GM04504 (cell line): ENCODE measurements at regions not wholly inside any gene's neighbourhood (a gene's known extent, or its start where the extent isn't known, plus 50 kb on each side); places are given as distances from the start of the nearest gene placed in this dataset.
"Not testable (repeated sequence)": the region's sequence is repeated elsewhere in the genome, so short reads cannot be mapped to it uniquely, and the experiment has no call there.

Experiments
- DNase-seq: peaks from one replicate; pipeline ENCODE4 v3.0.0-alpha.2; 2012; ENCODE audit warnings: low read depth

DNA sequence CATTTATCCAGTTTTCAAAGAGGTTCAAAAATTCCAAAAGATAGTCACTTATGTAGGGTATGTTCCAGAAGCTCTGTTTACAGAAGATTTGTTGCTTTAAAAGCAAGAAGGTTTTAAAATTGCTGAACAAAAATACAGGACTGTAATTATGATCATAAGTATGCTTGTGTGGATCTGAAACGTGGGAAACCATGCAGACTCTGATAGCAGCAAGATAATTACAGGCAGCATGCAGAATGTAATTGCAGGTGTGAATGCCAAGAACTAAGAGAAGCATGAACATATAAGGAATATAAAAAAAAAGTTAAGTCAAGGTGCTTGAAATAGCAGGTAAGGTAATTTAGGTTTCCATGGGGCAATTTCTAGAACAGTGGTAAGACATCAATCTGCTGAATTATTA is 405.7 kb downstream of the ARL4A start:
- DNase-seq, result no peak

DNA sequence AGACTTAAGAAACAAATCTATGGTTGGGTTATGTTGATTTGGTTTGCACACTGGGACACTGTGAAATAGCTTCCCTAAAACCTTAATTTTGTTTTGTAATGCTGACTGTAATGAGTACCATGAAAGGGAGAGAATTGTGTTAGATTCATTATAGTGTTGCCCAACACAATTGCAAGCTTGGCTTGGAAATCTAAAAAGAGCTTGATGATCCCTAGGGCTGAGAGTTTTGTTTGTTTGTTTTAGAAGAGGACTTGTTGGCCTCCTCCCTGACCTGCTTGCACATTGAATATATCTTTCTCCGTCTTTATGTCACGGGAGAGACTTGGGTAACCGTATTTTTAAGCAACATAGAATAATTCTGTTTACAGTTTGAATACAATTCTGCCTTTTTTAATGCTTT is 410.1 kb downstream of the ARL4A start:
- no peak for DNase-seq

DNA sequence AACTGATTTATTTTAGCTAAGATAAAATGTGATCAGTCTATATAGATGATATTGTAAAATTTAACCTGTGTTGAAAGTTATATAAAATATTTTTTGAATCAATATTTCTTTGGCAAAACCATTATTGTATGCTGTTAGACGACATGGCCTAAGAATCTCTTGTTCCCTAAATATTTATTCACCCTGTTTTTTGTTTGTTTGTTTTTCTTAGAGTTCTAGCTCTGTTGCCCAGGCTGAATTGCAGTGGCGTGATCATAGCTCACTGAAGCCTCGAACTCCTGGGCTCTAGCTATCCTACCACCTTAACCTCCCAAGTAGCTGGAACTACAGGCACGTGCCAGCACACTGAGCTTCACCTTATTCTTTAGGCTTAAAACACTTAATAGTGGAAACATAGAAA is 410.7 kb downstream of the ARL4A start:
- DNase-seq, result no peak

DNA sequence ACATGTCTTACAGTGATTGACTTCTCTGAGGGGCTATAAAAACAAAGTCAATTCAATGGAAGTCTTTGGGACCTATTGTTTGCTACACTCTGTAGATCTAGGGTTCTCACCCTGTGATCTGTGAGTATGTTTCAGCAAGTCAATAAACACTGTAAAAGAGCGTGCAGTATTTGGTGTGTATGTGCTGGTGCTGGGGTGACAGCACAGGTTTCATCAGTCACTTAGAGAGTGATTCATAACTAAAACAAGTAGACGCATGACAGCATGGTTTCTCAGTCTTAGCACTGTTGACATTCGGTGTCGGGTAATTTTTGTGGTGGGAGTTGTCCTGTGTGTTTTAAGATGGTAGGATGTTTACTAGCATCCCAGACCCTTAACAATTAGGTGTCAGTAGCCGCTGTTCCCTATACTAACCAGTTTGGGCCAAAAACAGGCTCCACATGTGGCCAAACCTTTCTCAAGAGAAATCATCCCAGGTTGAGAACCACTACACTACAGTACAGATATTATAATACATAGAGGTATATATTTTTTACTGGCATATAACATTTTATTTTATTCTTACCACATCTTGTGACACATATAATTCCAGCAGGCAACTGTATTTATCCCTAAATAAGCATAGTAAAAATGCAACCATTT is 411.8 kb downstream of the ARL4A start:
- DNase-seq, result no peak

DNA sequence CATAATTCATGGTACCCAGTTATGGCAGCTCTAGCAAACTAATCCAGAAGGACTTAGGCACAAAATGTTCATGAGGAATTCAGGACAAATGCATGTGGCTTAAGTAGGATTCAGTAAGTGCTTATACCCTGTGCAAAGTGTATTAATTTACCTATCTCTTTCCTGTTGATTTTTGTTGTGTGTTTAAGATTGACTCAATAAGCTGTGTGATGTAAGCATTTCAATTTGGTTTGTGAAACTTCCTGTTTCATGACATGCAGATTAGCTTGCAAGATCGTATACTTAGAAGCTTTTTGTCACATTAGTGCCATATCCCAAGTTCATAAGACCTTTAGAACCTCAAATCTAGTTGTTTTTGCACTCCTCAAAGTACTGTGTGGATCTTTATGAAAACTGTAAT is 416.7 kb downstream of the ARL4A start:
- no peak for DNase-seq

DNA sequence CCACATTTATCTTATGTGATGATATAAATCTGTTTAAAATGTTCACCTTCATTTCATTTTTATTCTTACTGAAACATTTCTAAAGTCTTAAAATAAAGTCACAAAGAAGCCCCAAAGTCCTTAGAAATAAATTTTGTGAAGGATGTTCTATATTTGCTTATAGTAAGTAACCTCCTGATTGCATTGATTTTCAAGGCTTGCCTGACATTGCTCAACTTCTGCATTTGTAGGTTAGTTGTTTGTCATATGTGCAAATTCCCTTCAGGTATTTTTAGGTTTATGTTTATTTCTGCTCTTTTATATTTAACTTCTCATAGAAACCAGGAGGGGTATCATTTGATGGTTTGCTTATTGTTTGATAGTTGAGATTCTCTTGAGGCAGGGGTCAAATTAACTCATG is 417.8 kb downstream of the ARL4A start:
- no peak for DNase-seq

DNA sequence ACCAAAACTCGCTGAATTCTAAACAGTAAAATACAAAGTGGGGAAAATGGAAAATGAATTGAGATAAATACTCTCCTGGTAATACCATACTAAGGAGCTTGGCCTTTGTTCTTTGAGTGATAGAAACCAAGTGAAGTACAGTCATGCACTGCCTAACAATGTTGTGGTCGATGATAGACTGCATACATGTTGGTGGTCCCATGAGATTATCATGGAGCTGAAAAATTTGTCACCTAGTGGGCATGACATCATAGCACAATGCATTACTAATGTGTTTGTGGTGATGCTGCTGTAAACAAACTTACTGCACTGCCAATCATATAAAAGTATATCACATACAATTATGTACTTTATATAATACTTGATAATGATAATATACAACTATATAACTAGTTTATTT is 419.1 kb downstream of the ARL4A start:
- DNase-seq, result no peak

DNA sequence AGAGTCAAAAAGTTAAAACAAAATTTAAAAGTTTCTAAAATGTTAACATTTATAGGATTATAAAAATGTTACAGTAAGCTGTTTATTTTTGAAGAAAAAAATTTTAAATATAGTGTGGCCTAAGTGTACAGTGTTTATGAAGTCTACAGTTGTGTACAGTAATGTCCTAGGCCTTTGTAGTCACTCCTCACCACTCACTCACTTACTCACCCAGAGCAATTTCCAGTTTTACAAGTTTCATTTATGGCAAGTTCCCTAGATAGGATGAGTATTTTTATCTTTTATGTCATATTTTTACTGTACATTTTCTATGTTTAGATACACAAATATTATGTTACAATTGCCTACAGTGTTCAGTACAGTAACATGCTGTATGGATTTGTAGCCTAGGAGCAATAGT is 419.9 kb downstream of the ARL4A start:
- no peak for DNase-seq

DNA sequence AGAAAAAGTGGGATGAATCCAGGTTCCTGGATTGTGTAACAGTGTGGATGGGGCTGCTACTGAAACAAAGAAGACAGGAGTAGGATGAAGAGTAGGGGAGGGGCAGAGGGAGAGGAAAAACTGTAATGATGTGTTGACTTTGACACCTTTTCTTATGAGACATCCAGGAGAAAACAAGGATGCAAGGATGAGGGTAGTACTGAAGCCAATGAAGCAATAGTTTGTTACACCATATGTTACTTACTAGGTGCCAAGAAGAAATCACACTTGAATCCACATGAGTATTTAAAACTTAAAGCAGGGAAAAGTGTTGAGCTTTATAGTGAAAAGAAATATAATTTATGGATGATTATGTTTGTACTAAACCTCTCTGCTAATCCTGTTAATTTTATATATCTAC is 420.6 kb downstream of the ARL4A start:
- DNase-seq, result no peak

DNA sequence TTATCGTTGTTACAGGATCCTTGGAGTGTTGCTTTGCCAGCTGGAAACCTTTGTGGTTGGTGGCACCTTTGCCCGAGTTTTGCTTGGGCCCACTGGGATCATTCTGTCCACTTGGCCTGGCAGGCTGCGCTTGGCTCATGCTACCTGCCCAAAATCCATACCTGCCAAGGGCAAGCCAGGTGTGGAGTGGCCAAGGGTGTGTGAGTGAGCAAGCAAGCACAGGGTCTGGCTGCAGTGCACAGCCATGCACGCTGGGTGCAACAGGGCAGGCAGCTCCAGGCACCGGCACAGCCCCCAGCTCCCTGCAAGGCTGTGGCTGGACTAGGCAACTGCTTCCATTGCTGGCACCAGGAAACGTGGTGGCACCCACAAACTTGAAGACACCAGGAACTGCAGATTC is 421.8 kb downstream of the ARL4A start:
- DNase-seq, result no peak

DNA sequence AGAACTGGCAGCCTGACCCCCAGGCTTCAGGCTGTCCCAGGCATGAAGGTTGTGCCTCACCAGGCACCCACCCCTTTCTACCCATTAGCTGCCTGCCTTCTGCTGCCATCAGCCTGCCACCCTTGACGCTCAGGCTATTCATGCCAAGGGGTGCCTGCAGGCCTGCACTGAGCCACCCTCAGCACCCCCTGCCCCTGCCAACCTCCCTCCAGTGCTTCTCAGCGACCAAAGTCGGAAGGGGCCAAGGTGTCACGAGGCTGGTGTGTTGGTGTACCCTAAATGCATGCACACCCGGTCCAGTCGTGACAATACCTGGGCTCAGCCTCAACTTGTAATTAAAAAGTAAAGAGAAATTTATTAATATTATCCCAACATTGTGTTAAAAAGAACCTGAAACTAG is 422.7 kb downstream of the ARL4A start:
- no peak for DNase-seq

DNA sequence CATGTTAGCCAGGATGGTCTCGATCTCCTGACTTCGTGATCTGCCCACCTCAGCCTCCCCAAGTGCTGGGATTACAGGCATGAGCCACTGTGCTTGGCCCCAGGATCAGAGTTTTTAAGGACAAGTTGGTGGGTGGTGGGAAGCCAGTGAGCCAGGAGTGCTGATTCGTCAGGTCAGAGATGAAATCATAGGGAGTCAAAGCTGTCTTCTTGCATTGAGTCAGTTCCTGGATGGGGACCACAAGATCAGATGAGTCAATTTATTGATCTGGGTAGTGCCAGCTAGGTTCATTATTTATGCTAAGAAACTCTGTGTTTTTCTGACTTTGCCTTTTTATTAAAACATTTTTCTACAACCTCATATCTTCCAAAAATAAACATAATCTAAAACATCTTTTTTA is 423.8 kb downstream of the ARL4A start:
- DNase-seq, result no peak

DNA sequence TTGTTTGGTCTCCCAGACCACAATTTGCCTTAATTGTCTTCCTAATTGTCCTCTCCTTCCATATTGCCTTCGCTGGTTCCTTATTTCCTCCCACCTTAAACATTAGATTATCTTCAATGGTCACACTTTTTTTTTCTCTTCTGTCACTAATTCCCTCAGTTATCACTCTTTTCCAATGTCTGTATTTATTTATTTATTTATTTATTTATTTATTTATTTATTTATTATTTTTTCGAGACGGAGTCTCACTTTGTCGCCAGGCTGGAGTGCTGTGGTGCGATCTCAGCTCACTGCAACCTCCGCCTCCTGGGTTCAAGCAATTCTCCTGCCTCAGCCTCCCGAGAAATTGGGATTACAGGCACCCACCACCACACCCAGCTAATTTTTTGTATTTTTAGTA is 426.8 kb downstream of the ARL4A start:
- not testable (repeated sequence) for DNase-seq

DNA sequence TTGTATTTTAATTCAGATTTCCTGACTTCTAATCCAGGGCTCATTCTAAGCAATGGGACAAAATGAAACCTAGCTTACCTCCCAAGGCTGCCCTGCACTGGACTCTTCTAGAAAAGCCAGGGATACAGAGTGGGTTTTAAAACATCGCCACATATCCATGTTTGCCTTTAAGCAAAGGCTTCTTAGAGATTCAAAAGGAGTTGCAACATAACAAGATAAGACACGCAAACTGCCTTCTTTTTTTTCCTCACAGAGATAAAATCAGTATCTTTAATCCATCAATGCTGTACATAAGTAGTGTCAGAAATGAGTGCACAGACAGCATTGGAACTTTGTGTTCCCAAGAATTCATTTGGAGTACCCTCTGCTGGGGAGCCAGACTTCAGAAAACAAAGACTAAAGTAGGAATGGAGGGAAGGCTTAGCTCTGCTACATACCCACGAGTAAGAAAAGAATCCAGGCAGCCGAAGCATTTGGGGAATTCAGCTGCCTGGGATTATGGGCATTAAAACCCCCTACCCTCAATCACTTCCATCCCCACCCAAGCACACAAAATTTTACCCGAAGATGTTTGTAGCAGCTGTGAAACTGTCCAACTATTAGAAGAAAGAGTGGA is 427.8 kb downstream of the ARL4A start:
- DNase-seq, result no peak

DNA sequence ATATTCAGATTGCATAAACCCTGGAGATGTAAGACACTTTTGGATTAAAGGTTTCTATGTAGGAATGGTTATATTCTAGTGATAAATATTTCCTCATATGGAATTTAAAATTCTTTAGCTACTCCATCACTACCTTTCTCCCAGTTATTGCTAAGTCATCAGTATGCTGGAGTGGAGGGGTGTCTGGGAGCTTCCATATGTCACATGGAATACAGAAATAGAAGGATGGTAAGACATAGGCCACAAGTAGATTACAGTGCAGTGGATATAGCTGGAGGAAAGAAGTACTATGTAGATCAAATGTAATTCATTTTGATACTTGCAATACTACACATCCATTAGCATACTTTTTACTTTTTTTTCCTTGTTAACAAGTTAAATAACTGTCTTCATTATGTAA is 428.4 kb downstream of the ARL4A start:
- no peak for DNase-seq

DNA sequence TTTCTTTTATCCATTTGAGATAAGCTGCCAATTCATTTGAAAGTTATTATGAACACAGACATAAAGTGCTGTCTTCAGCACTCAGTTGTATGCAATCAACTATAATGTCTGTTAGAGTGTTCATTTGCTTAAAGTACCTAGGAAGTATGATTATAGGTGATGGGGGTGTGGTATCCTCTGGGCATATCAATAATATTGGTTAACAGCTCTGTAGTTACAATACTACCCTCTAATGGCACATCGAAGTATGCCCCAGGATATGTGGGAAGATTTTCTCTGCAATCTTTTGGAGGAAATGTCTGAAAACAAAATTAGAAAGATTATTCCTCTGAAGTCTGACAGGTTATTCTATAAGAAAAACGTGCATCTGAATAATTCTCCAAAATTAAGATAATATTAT is 429.7 kb downstream of the ARL4A start:
- no peak for DNase-seq

DNA sequence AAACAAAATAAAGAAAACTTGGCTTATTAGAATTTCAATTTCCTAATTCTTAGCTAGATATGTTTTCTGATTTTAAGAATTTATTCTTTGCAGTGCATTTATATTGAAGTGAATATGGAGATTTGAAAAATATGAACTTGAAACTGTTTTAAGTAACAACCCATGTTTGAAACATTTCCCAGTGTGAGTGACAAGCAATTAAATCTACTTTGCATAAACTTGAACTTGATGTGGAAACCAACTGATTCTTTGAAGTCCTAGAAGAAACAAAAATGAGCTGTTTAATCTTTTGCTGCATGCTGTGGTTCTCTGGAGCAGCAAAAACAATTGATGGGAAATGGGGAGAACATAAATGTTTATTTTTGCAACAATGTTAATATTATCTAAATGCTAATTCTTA is 430.2 kb downstream of the ARL4A start:
- no peak for DNase-seq

DNA sequence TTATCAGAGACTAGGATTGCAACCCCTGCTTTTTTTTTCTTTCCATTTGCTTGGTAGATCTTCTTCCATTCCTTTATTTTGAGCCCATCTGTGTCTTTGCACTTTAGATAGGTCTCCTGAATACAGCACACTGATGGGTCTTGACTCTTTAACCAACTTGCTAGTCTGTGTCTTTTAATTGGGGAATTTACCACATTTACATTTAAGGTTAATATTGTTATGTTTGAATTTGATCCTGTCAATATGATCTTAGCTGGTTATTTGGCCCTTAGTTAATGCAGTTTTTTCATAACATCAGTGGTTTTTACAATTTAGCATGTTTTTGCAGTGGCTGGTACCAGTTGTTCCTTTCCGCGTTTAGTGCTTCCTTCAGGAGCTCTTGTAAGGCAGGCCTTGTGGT is 437.2 kb downstream of the ARL4A start:
- not testable (repeated sequence) for DNase-seq

DNA sequence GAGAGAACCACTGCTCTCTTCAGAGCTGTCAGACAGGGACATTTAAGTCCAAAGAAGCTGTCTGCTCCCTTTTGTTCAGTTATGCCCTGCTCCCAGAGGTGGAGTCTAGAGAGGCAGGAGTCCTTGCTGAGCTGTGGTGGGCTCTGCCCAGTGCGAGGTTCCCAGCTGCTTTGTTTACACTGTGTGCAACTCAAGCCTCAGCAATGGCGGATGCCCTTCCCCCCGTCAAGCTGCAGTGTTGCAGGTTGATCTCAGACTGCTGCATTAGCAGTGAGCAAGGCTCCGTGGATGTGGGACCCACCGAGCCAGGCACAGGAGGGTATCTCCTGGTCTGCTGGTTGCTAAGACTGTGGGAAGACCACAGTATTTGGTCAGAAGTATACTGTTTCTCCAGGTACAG is 438.9 kb downstream of the ARL4A start:
- DNase-seq, result no peak

DNA sequence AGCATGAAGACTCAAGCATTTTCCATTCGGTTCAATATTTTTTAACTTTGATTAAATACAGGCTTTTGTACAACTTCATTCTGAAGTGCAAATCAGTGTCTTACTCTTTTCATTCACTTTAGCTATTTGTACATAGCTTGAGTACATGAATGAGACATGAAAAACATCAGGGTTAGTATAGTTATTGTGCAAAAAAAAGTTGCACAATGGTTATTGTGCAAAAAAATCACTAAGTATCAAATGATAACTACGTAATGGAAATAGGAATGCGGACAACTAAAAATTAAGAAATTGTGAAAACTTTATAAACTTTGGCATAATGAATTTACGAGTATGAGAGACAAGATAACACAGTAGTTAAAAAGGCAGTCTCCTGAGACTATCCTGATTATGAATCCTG is 442.9 kb downstream of the ARL4A start:
- no peak for DNase-seq

DNA sequence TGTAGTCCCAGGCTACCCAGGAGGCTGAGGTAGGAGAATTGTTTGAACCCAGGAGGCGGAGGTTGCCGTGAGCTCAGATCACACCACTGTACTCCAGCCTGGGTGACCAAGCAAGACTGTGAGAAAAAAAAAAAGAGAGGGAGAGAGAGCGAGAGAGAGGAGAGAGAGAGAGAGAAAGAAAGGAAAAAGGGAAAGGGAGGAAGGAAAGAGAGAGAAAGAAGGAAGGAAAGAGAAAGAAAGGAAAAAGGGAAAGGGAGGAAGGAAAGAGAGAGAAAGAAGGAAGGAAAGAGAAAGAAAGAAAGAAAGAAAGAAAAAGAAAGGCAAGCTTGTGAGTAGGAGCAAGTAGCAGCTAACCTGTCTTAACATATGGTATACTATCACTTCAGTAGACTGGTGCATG is 443.5 kb downstream of the ARL4A start:
- not testable (repeated sequence) for DNase-seq

DNA sequence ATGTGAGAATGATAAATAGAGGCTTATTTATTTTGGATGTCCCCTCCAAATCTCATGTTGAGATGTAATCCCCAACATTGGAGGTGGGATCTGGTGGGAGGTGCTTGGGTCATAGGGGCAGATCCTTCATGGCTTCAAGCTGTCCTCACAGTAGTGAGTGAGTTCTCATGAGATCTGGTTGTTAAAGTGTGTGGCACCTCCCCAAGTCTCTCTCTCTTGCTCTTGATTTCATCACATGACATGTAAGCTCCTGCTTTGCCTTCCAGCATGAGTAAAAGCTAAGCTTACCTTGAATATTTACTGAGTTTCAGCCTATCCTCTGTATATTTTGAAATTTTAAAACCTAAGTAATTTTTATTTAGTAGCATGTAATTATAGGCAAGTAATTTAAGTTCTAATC is 444.9 kb downstream of the ARL4A start:
- DNase-seq, result no peak

DNA sequence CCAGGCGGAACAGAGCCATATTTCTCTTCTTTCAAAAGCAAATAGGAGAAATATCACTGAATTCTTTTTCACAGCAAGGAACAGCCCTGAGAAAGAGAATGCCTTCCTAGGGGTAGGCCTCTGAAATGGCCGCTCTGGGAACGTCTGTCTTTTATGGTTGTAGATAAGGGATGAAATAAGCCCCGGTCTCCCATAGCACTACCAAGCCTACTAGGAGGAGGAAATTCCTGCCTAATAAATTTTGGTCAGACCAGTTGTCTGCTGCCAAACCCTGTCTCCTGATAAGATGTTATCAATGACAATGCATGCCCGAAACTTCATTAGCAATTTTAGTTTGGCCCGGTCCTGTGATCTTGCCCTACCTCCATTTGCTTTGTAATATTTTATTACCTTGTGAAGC is 448.9 kb downstream of the ARL4A start:
- not testable (repeated sequence) for DNase-seq

DNA sequence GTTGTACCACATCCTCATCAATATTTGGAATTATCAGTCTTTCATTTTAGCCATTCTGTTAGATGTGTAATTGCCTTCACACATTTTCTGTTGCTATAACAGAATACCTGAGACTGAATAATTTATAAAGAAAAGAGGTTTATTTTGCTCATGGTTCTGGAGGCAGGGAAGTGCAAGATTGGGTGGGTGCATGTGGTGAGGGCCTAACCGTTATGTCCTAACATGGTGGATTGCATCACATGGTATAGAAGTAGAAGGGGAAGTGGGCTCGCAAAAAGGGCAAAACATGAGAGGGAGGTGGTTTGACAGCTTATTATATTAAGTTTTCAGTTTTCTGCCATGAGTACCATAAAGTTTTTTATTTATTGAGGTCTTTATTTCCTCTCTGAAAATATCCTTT is 452.0 kb downstream of the ARL4A start:
- DNase-seq, result no peak
